ENCODE measurements at regions not wholly inside any gene's neighbourhood (a gene's known extent, or its start where the extent isn't known, plus 50 kb on each side); places are given as distances from the start of the nearest gene placed in this dataset.

- in situ Hi-C loops (cut with MboI; ENCODE audit: low pct_ligation_motif_present in 1 of 4, low pct_unique_long_range_greater_than_20kb in 1 of 4, low sequenced_read_pairs in 3 of 4) (no loop called here), intact Hi-C loops (cut with DNase I; ENCODE audit: low total_unique reads) (no loop called here)
- Histone ChIP-seq H3K4me1 (no peaks in the 10 kb centered on the region), H3K4me3 (no peak overlapping the region), H3K27ac (no peak overlapping the region), H3K9me3 (no peaks in the 10 kb centered on the region), H3K27me3 (no peaks in the 10 kb centered on the region), H3K36me3 (no peaks in the 10 kb centered on the region)
- no peak for DNase-seq
- WGBS, 2 donors (ENCODE audit: low coverage in 1 of 2), result 57 to 61% methylated on average over 1 of the region's 1 CpG
- TF ChIP-seq POLR2A (IDR thresholded peaks at IDR 0.05) (no peak), POLR2AphosphoS5 (IDR thresholded peaks at IDR 0.05) (no peak), EP300 (IDR thresholded peaks at IDR 0.05; ENCODE audit: low read depth) (no peak), CTCF (IDR thresholded peaks at IDR 0.05) (no peak)
Measured at GRCh38 chr13:91203430-91203829, 144.1 kb upstream of the MIR17HG start.

GRCh38 chr13:91207261-91207660, 140.2 kb upstream of the MIR17HG start:
- Histone ChIP-seq H3K4me1 (no peaks in the 10 kb centered on the region), H3K9me3 (no peaks in the 10 kb centered on the region), H3K27ac (no peak overlapping the region), H3K27me3 (no peaks in the 10 kb centered on the region), H3K4me3 (no peak overlapping the region), H3K36me3 (no peaks in the 10 kb centered on the region)
- no peak for DNase-seq
- WGBS, 2 donors (ENCODE audit: low coverage in 1 of 2), result 74 to 93% methylated on average over 3 to 4 of the region's 4 CpGs
- intact Hi-C loops (cut with DNase I; ENCODE audit: low total_unique reads) (no loop called here), in situ Hi-C loops (cut with MboI; ENCODE audit: low pct_ligation_motif_present in 1 of 4, low pct_unique_long_range_greater_than_20kb in 1 of 4, low sequenced_read_pairs in 3 of 4) (no loop called here)
- TF ChIP-seq CTCF (IDR thresholded peaks at IDR 0.05) (no peak), POLR2AphosphoS5 (IDR thresholded peaks at IDR 0.05) (no peak), EP300 (IDR thresholded peaks at IDR 0.05; ENCODE audit: low read depth) (no peak), POLR2A (IDR thresholded peaks at IDR 0.05) (no peak)

- H3K27ac ChIP-seq, result no peak overlapping the region
- in situ Hi-C loops (cut with MboI; ENCODE audit: low pct_ligation_motif_present in 1 of 4, low pct_unique_long_range_greater_than_20kb in 1 of 4, low sequenced_read_pairs in 3 of 4), result no loop called here
- no peaks in the 10 kb centered on the region for H3K27me3 ChIP-seq
- H3K4me1 ChIP-seq, result no peaks in the 10 kb centered on the region
- intact Hi-C loops (cut with DNase I; ENCODE audit: low total_unique reads), result no loop called here
- DNase-seq, result no peak
- no peaks in the 10 kb centered on the region for H3K36me3 ChIP-seq
- no peaks in the 10 kb centered on the region for H3K9me3 ChIP-seq
- WGBS, 2 donors (ENCODE audit: low coverage in 1 of 2), result 56 to 58% methylated on average over 3 of the region's 3 CpGs
- H3K4me3 ChIP-seq, result no peak overlapping the region
- TF ChIP-seq POLR2A (IDR thresholded peaks at IDR 0.05) (no peak), POLR2AphosphoS5 (IDR thresholded peaks at IDR 0.05) (no peak), EP300 (IDR thresholded peaks at IDR 0.05; ENCODE audit: low read depth) (no peak), CTCF (IDR thresholded peaks at IDR 0.05) (no peak)
Measured at GRCh38 chr13:91211510-91211909, 136.0 kb upstream of the MIR17HG start.

- Histone ChIP-seq H3K4me3 (no peak overlapping the region), H3K36me3 (no peaks in the 10 kb centered on the region), H3K27ac (no peak overlapping the region), H3K4me1 (no peaks in the 10 kb centered on the region), H3K27me3 (no peaks in the 10 kb centered on the region), H3K9me3 (no peaks in the 10 kb centered on the region)
- DNase-seq, result no peak
- in situ Hi-C loops (cut with MboI; ENCODE audit: low pct_ligation_motif_present in 1 of 4, low pct_unique_long_range_greater_than_20kb in 1 of 4, low sequenced_read_pairs in 3 of 4) (no loop called here), intact Hi-C loops (cut with DNase I; ENCODE audit: low total_unique reads) (no loop called here)
- TF ChIP-seq EP300 (IDR thresholded peaks at IDR 0.05; ENCODE audit: low read depth), result no peak
- TF ChIP-seq POLR2AphosphoS5 (IDR thresholded peaks at IDR 0.05), result no peak
- TF ChIP-seq CTCF (IDR thresholded peaks at IDR 0.05), result no peak
- no peak for TF ChIP-seq POLR2A (IDR thresholded peaks at IDR 0.05)
- 38 to 56% methylated on average over 4 to 5 of the region's 5 CpGs for WGBS, 2 donors (ENCODE audit: low coverage in 1 of 2)
Measured at GRCh38 chr13:91212231-91212630, 135.3 kb upstream of the MIR17HG start.
